MCF 10A (cell line): ENCODE measurements at regions not wholly inside any gene's neighbourhood (a gene's known extent, or its start where the extent isn't known, plus 50 kb on each side); places are given as distances from the start of the nearest gene placed in this dataset.
A peak's percentile ranks its signal among the peaks of the same experiment; 100 is the strongest.

Experiments
- BruUV-seq: library from RNA; stranded (reverse); fragments of 400-500 nt; replicated peaks from 2 replicates; lab custom pipeline; 2021; lab: Mats Ljungman, UMichigan
- CTCF ChIA-PET: fragments of 300-600 bp; sonication (Branson Sonifier 250); formaldehyde crosslinking; extraction: SDS; loops from one replicate; lab custom pipeline; 2021; ENCODE audit warnings: antibody characterized with exemption, inconsistent platforms; lab: Yijun Ruan, JAX
- POLR2A ChIA-PET: fragments of 300-600, 350-650 bp; sonication (Branson Sonifier 250); formaldehyde crosslinking; extraction: SDS; loops from one replicate; lab custom pipeline; 2020; ENCODE audit warnings: antibody characterized with exemption, inconsistent platforms; lab: Yijun Ruan, JAX
- DNase-seq: peaks from one replicate; pipeline ENCODE4 v3.0.0-alpha.2; 2018; ENCODE audit not compliant: unreplicated experiment
- H3K27ac Mint-ChIP-seq: one replicate; pipeline ENCODE4 v1.8.0; 2022; ENCODE audit warnings: mild to moderate bottlenecking, low read depth, mixed read lengths; ENCODE audit not compliant: unreplicated experiment
- H3K27me3 Mint-ChIP-seq: one replicate; pipeline ENCODE4 v1.8.0; 2022; ENCODE audit warnings: mixed read lengths; ENCODE audit not compliant: insufficient read depth, unreplicated experiment
- H3K36me3 Mint-ChIP-seq: one replicate; pipeline ENCODE4 v1.8.0; 2022; ENCODE audit warnings: mild to moderate bottlenecking, moderate library complexity, mixed read lengths; ENCODE audit not compliant: insufficient read depth, unreplicated experiment
- H3K4me1 Mint-ChIP-seq: one replicate; pipeline ENCODE4 v1.8.0; 2022; ENCODE audit warnings: mixed read lengths; ENCODE audit not compliant: insufficient read depth, unreplicated experiment
- H3K4me3 Mint-ChIP-seq: one replicate; pipeline ENCODE4 v1.8.0; 2022; ENCODE audit warnings: mild to moderate bottlenecking, moderate library complexity, mixed read lengths; ENCODE audit not compliant: unreplicated experiment
- H3K9me3 Mint-ChIP-seq: one replicate; pipeline ENCODE4 v1.8.0; 2022; ENCODE audit warnings: mixed read lengths; ENCODE audit not compliant: unreplicated experiment
- intact Hi-C: fragments of 100-400 bp; cut with micrococcal nuclease; formaldehyde crosslinking; loops from 2 replicates; pipeline ENCODE4 v1.14.1; 2022
- TF ChIP-seq, protein P1 (sequence below): fragments of 200-600 bp; IDR thresholded peaks from one replicate; pipeline ENCODE4 v1.8.0; 2022; ENCODE audit warnings: antibody characterized with exemption, mild to moderate bottlenecking; ENCODE audit not compliant: unreplicated experiment

DNA sequence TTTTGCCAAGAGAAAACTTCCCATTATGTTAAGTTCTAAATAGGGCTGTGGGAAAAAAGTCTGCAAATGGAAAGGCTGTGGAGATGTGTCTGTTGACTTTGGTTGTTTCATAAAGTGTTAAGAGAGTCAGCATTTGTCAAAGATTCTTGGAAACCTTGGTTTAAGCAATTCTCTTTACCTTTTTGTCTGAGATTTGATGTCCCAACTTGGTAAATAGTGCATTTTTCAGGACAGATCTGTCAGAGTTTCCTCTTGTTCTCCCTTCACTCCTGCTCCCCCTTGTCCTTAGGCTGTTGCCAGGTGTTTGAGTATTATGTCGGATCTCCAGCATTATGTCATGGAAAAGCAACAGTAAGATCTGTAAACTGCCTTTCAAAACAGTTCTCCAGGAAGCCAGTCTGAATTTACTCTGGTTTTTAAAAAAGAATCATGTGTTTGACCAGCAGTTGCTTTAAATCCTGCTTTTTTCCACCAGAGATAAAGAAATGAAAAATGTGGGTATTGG lies 79.1 kb upstream of the ADAMTSL1 start:
- ChIA-PET POLR2A (interaction anchor here (0.9 to 1.5 kb wide), 4 partner anchors 120 to 157 kb away, joined by 3 to 4 read pairs (median 4); no protein-coding TSS in a partner anchor), CTCF (interaction anchor here (0.6 to 2.0 kb wide), 5 partner anchors 10 to 577 kb away, joined by 3 to 10 read pairs (median 3); no protein-coding TSS in a partner anchor)
- H3K4me1 Mint-ChIP-seq: peaks cover 24% of the 10 kb centered on the region
- intact Hi-C loops: loop anchor here (2.0 to 5.0 kb wide), 2 partner anchors 140 to 583 kb away; no protein-coding TSS in a partner anchor
- BruUV-seq: no TSS peak
- DNase-seq: no peak
- H3K27me3 Mint-ChIP-seq: no peaks in the 10 kb centered on the region
- TF ChIP-seq, protein P1, sequence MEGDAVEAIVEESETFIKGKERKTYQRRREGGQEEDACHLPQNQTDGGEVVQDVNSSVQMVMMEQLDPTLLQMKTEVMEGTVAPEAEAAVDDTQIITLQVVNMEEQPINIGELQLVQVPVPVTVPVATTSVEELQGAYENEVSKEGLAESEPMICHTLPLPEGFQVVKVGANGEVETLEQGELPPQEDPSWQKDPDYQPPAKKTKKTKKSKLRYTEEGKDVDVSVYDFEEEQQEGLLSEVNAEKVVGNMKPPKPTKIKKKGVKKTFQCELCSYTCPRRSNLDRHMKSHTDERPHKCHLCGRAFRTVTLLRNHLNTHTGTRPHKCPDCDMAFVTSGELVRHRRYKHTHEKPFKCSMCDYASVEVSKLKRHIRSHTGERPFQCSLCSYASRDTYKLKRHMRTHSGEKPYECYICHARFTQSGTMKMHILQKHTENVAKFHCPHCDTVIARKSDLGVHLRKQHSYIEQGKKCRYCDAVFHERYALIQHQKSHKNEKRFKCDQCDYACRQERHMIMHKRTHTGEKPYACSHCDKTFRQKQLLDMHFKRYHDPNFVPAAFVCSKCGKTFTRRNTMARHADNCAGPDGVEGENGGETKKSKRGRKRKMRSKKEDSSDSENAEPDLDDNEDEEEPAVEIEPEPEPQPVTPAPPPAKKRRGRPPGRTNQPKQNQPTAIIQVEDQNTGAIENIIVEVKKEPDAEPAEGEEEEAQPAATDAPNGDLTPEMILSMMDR: no peak
- H3K36me3 Mint-ChIP-seq: no peaks in the 10 kb centered on the region
- peak overlapping the region; percentile 95 for H3K27ac Mint-ChIP-seq
- no peaks in the 10 kb centered on the region for H3K9me3 Mint-ChIP-seq
- no peak overlapping the region for H3K4me3 Mint-ChIP-seq

DNA sequence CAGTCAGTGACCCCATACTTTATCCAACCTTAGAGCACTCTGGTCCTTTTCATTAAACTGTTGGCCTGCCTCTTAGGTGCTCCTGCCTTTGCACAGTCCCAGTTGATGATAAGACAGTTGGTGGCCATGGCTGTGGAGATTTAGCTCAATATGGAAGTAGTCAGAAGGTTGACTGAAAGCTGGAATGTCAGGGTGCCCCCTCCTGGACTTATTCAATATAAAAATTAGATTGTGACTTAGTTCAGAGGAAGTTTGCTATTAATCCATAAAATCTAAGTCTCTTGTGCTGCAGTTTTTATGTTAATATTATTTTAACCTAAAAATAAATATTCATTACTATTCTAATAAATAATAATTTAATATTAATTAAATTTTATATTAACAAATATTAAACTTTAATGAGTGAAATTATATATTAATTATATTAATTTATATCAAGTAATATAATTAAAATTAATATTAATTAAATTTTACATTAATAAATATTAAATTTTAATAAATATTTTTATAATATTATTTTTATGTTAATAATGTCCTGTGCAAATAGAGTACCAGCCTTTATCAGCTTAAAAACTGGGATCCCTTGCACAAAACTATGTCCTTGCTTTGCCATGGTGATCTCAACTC lies 77.7 kb upstream of the ADAMTSL1 start:
- intact Hi-C loops: loop anchor here (5.0 kb wide), 1 partner anchor 584 kb away; no protein-coding TSS in a partner anchor
- H3K36me3 Mint-ChIP-seq: no peaks in the 10 kb centered on the region
- H3K9me3 Mint-ChIP-seq: no peaks in the 10 kb centered on the region
- BruUV-seq: no TSS peak
- no peak overlapping the region for H3K27ac Mint-ChIP-seq
- H3K27me3 Mint-ChIP-seq: no peaks in the 10 kb centered on the region
- ChIA-PET POLR2A (interaction anchor here (1.4 kb wide), 1 partner anchor 122 kb away, joined by 4 read pairs; no protein-coding TSS in a partner anchor), CTCF (interaction anchor here (0.6 to 2.0 kb wide), 7 partner anchors 21 to 141 kb away, joined by 3 to 10 read pairs (median 4); no protein-coding TSS in a partner anchor)
- TF ChIP-seq, protein P1: peak; percentile 21
- no peak overlapping the region for H3K4me3 Mint-ChIP-seq
- H3K4me1 Mint-ChIP-seq: peaks cover 24% of the 10 kb centered on the region
- peak; percentile 45 for DNase-seq

DNA sequence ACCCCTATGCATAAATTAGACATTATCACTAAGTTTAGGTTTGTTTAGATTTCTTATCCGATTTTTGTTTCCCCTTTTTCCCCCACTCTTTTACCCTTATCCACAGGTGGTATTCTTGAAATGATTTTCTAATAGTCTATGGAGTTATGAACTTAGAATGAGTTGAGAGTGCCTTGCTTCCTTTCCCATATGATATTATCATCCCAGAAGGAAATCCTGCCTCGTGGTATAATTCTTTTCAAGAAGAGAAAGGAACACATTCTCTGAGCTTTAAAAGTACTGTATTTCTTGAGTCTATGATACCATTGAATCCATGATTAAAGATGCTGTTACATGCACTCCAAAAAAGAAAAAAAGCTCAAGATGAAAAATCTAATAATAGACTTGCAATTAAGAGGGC lies 76.9 kb upstream of the ADAMTSL1 start:
- TF ChIP-seq, protein P1: no peak
- Mint-ChIP-seq H3K9me3 (no peaks in the 10 kb centered on the region), H3K4me3 (no peak overlapping the region), H3K4me1 (peaks cover 24% of the 10 kb centered on the region), H3K27me3 (no peaks in the 10 kb centered on the region), H3K36me3 (no peaks in the 10 kb centered on the region), H3K27ac (no peak overlapping the region)
- no TSS peak for BruUV-seq
- CTCF ChIA-PET: interaction anchor here (0.7 to 2.0 kb wide), 2 partner anchors 98 to 142 kb away, joined by 3 to 10 read pairs; no protein-coding TSS in a partner anchor
- intact Hi-C loops: loop anchor here (5.0 kb wide), 1 partner anchor 585 kb away; no protein-coding TSS in a partner anchor
- DNase-seq: no peak
- POLR2A ChIA-PET: no interaction called here

DNA sequence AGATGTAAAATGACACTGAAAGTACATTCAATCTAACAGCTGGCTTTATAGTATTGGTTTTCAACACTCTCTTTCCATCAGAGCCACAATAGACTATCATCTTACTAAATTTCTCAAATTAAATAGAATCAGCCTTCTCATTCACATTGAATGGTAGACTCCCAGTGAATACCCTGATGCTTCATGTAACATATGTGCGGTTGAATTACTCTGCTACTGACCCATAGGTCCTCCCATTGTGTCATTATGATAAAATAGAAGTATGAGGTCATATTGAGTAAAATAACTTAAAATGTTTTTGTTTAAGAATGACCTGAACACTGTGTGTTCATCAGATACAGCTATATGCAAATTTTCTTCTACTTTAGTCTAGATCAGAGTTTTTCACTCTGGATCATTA lies 75.9 kb upstream of the ADAMTSL1 start:
- H3K36me3 Mint-ChIP-seq: no peaks in the 10 kb centered on the region
- ChIA-PET POLR2A (no interaction called here), CTCF (interaction anchor here (1.0 kb wide), 1 partner anchor 9 kb away, joined by 3 read pairs; no protein-coding TSS in a partner anchor)
- H3K27ac Mint-ChIP-seq: no peak overlapping the region
- BruUV-seq: no TSS peak
- H3K27me3 Mint-ChIP-seq: no peaks in the 10 kb centered on the region
- intact Hi-C loops: loop anchor here (5.0 kb wide), 1 partner anchor 586 kb away; no protein-coding TSS in a partner anchor
- TF ChIP-seq, protein P1: no peak
- no peak for DNase-seq
- H3K4me3 Mint-ChIP-seq: no peak overlapping the region
- no peaks in the 10 kb centered on the region for H3K9me3 Mint-ChIP-seq
- H3K4me1 Mint-ChIP-seq: peaks cover 15% of the 10 kb centered on the region
